ENCODE measurements at regions not wholly inside any gene's neighbourhood (a gene's known extent, or its start where the extent isn't known, plus 50 kb on each side); places are given as distances from the start of the nearest gene placed in this dataset.

- Histone ChIP-seq H3K4me3 (ENCODE audit: low read length) (no peak overlapping the region), H3K27me3 (replicated peaks; ENCODE audit: insufficient read depth, low read length) (no peaks in the 10 kb centered on the region), H4K20me1 (ENCODE audit: insufficient read depth, low read length) (no peaks in the 10 kb centered on the region), H3K79me2 (ENCODE audit: low read length) (no peaks in the 10 kb centered on the region), H3K36me3 (replicated peaks; ENCODE audit: insufficient read depth, low read length) (no peaks in the 10 kb centered on the region), H3F3A (ENCODE audit: insufficient read depth, low read length) (peaks cover 4% of the 10 kb centered on the region; the same call in 1 of the 2 replicates), H3K9ac (ENCODE audit: low read length) (no peak overlapping the region), H3K9me3 (replicated peaks; ENCODE audit: insufficient read depth, low read length) (no peaks in the 10 kb centered on the region), H3K9me2 (replicated peaks; ENCODE audit: insufficient read depth, low read length) (no peaks in the 10 kb centered on the region), H3K4me1 (ENCODE audit: low read length) (peaks cover 11% of the 10 kb centered on the region), H2AFZ (ENCODE audit: low read length) (no peak overlapping the region), H3K27ac (ENCODE audit: low read length) (no peak overlapping the region), H3K4me2 (ENCODE audit: low read depth, low read length) (no peak overlapping the region)
- DNase-seq: no peak
- TF ChIP-seq EZH2phosphoT487 (IDR thresholded peaks at IDR 0.05; ENCODE audit: low read length): no peak
- no peak for TF ChIP-seq CTCF (IDR thresholded peaks at IDR 0.05; ENCODE audit: low read length)
- no peak for TF ChIP-seq EZH2 (optimal IDR thresholded peaks at IDR 0.05; ENCODE audit: low read depth, low read length)
Observed at GRCh38 chr6:8361259-8361658, 74.1 kb downstream of the SLC35B3 start.

GRCh38 chr6:8352966-8353340 is 82.4 kb downstream of the SLC35B3 start:
- no peak overlapping the region for H3K9ac ChIP-seq (ENCODE audit: low read length)
- no peak overlapping the region for H3K4me2 ChIP-seq (ENCODE audit: low read depth, low read length)
- no peak overlapping the region for H3K4me3 ChIP-seq (ENCODE audit: low read length)
- H3K27ac ChIP-seq (ENCODE audit: low read length): no peak overlapping the region
- no peaks in the 10 kb centered on the region for H3K36me3 ChIP-seq (replicated peaks; ENCODE audit: insufficient read depth, low read length)
- no peak for DNase-seq
- H4K20me1 ChIP-seq (ENCODE audit: insufficient read depth, low read length): no peaks in the 10 kb centered on the region
- H3F3A ChIP-seq (ENCODE audit: insufficient read depth, low read length): peaks cover 4% of the 10 kb centered on the region; the same call in 1 of the 2 replicates
- no peak for TF ChIP-seq CTCF (IDR thresholded peaks at IDR 0.05; ENCODE audit: low read length)
- TF ChIP-seq EZH2phosphoT487 (IDR thresholded peaks at IDR 0.05; ENCODE audit: low read length): no peak
- TF ChIP-seq EZH2 (optimal IDR thresholded peaks at IDR 0.05; ENCODE audit: low read depth, low read length): no peak
- peaks cover 11% of the 10 kb centered on the region for H3K4me1 ChIP-seq (ENCODE audit: low read length)
- no peaks in the 10 kb centered on the region for H3K9me2 ChIP-seq (replicated peaks; ENCODE audit: insufficient read depth, low read length)
- H3K9me3 ChIP-seq (replicated peaks; ENCODE audit: insufficient read depth, low read length): no peaks in the 10 kb centered on the region
- H2AFZ ChIP-seq (ENCODE audit: low read length): no peak overlapping the region
- H3K79me2 ChIP-seq (ENCODE audit: low read length): no peaks in the 10 kb centered on the region
- no peaks in the 10 kb centered on the region for H3K27me3 ChIP-seq (replicated peaks; ENCODE audit: insufficient read depth, low read length)

GRCh38 chr6:8352335-8352965 is 82.9 kb downstream of the SLC35B3 start:
- Histone ChIP-seq H3K36me3 (replicated peaks; ENCODE audit: insufficient read depth, low read length) (no peaks in the 10 kb centered on the region), H3F3A (ENCODE audit: insufficient read depth, low read length) (peaks cover 4% of the 10 kb centered on the region; the same call in 1 of the 2 replicates), H3K9ac (ENCODE audit: low read length) (no peak overlapping the region), H3K27ac (ENCODE audit: low read length) (no peak overlapping the region), H3K9me3 (replicated peaks; ENCODE audit: insufficient read depth, low read length) (no peaks in the 10 kb centered on the region), H3K4me2 (ENCODE audit: low read depth, low read length) (no peak overlapping the region), H2AFZ (ENCODE audit: low read length) (no peak overlapping the region), H3K27me3 (replicated peaks; ENCODE audit: insufficient read depth, low read length) (no peaks in the 10 kb centered on the region), H3K4me3 (ENCODE audit: low read length) (no peak overlapping the region), H3K9me2 (replicated peaks; ENCODE audit: insufficient read depth, low read length) (no peaks in the 10 kb centered on the region), H3K79me2 (ENCODE audit: low read length) (no peaks in the 10 kb centered on the region), H3K4me1 (ENCODE audit: low read length) (peaks cover 10% of the 10 kb centered on the region), H4K20me1 (ENCODE audit: insufficient read depth, low read length) (no peaks in the 10 kb centered on the region)
- TF ChIP-seq EZH2 (optimal IDR thresholded peaks at IDR 0.05; ENCODE audit: low read depth, low read length): no peak
- no peak for TF ChIP-seq CTCF (IDR thresholded peaks at IDR 0.05; ENCODE audit: low read length)
- no peak for TF ChIP-seq EZH2phosphoT487 (IDR thresholded peaks at IDR 0.05; ENCODE audit: low read length)
- no peak for DNase-seq
